Lung (tissue), 11 donors: ENCODE measurements at regions not wholly inside any gene's neighbourhood (a gene's known extent, or its start where the extent isn't known, plus 50 kb on each side); places are given as distances from the start of the nearest gene placed in this dataset.

Source experiments
- ATAC-seq: fragments of 200-7000 bp; cut with Tn5 transposase; one replicate; pipeline ENCODE4 v1.9.1; 2020; ENCODE audit warnings: moderate number of reproducible peaks; ENCODE audit not compliant: insufficient read depth, low FRiP score
- DNase-seq, 3 donors: peaks; one replicate each; pipeline ENCODE4 v3.0.0-alpha.2; 2013 to 2017
- H3K27ac ChIP-seq, 2 donors: one replicate each; pipeline ENCODE4 v1.5.1; 2013; ENCODE audit warnings: mild to moderate bottlenecking in 2 of 2, moderate library complexity in 2 of 2, control low read depth in 1 of 2, inconsistent platforms in 1 of 2, low read depth in 1 of 2, low read length in 1 of 2
- H3K27me3 ChIP-seq, 3 donors: one replicate each; pipeline ENCODE4 v1.5.1; 2013; ENCODE audit warnings: low read length in 2 of 3; ENCODE audit not compliant: control insufficient read depth in 3 of 3, insufficient read depth in 3 of 3
- H3K36me3 ChIP-seq, 4 donors: one replicate each; pipeline ENCODE4 v1.5.1; 2013; ENCODE audit warnings: low read length in 4 of 4, mild to moderate bottlenecking in 1 of 4, moderate library complexity in 1 of 4; ENCODE audit not compliant: control insufficient read depth in 4 of 4, insufficient read depth in 4 of 4
- H3K4me1 ChIP-seq, 5 donors: one replicate each; pipeline ENCODE4 v1.5.1; 2013; ENCODE audit warnings: low read length in 5 of 5, mild to moderate bottlenecking in 2 of 5, moderate library complexity in 1 of 5; ENCODE audit not compliant: control insufficient read depth in 5 of 5, insufficient read depth in 5 of 5
- H3K4me3 ChIP-seq: one replicate; pipeline ENCODE4 v1.5.1; 2013; ENCODE audit warnings: mild to moderate bottlenecking, control low read depth, moderate library complexity
- H3K9ac ChIP-seq, 2 donors: one replicate each; pipeline ENCODE4 v1.5.1; 2013; ENCODE audit warnings: low read length in 2 of 2, control low read depth in 1 of 2; ENCODE audit not compliant: insufficient read depth in 1 of 2
- H3K9me3 ChIP-seq, 4 donors: one replicate each; pipeline ENCODE4 v1.5.1; 2013; ENCODE audit warnings: low read length in 3 of 4, mild to moderate bottlenecking in 1 of 4, moderate library complexity in 1 of 4; ENCODE audit not compliant: control insufficient read depth in 4 of 4, insufficient read depth in 3 of 4
- CTCF ChIP-seq: IDR thresholded peaks from 2 replicates; pipeline ENCODE4 v1.5.1; 2012; ENCODE audit warnings: mild to moderate bottlenecking; ENCODE audit errors: control extremely low read depth, extremely low read depth
- WGBS, 2 donors: extraction: QIAGEN DNeasy Blood & Tissue Kit; methylation state at CpG; one replicate each; pipeline ENCODE4 v1.1.7; 2013; 5-methylcytosine and 5-hydroxymethylcytosine counted together
- donor health status: control.
- donor health status: control.
- donor health status: Bipolar disorder and iron deficiency.
- donor health status: healthy.
- donor health status: DM: yes; HTN: yes; CAD: no.

- Histone ChIP-seq H3K4me3 (no peak overlapping the region), H3K36me3 (no peaks in the 10 kb centered on the region), H3K9ac (no peak overlapping the region), H3K4me1 (peaks cover 0 to 5% (median 0%) of the 10 kb centered on the region in 5 donors), H3K27ac (no peak overlapping the region), H3K9me3 (no peaks in the 10 kb centered on the region), H3K27me3 (no peaks in the 10 kb centered on the region)
- DNase-seq (no peak), ATAC-seq (no peak)
- no peak for TF ChIP-seq CTCF
- WGBS, 2 donors = 90 to 93% methylated on average over 6 of the region's 6 CpGs
Observed at GRCh38 chr5:167205881-167206280, 1085.6 kb upstream of the WWC1 start.

- no peak overlapping the region for H3K27ac ChIP-seq
- no peak overlapping the region for H3K9ac ChIP-seq
- H3K4me3 ChIP-seq = no peak overlapping the region
- 76 to 84% methylated on average over 7 of the region's 7 CpGs for WGBS, 2 donors
- H3K36me3 ChIP-seq = no peaks in the 10 kb centered on the region
- H3K9me3 ChIP-seq = no peaks in the 10 kb centered on the region
- no peak for TF ChIP-seq CTCF
- no peaks in the 10 kb centered on the region for H3K27me3 ChIP-seq
- ATAC-seq (no peak), DNase-seq (peak in 2 of 3 donors; percentile 34 to 57)
- peaks cover 0 to 5% (median 0%) of the 10 kb centered on the region in 5 donors for H3K4me1 ChIP-seq
Observed at GRCh38 chr5:167207081-167207480, 1084.4 kb upstream of the WWC1 start.

- H3K27me3 ChIP-seq = no peaks in the 10 kb centered on the region
- no peak for TF ChIP-seq CTCF
- peaks cover 0 to 5% (median 0%) of the 10 kb centered on the region in 5 donors for H3K4me1 ChIP-seq
- DNase-seq (no peak), ATAC-seq (no peak)
- 62 to 74% methylated on average over 4 of the region's 4 CpGs for WGBS, 2 donors
- H3K36me3 ChIP-seq = no peaks in the 10 kb centered on the region
- no peak overlapping the region for H3K9ac ChIP-seq
- H3K4me3 ChIP-seq = no peak overlapping the region
- H3K9me3 ChIP-seq = no peaks in the 10 kb centered on the region
- no peak overlapping the region for H3K27ac ChIP-seq
Observed at GRCh38 chr5:167208911-167209310, 1082.5 kb upstream of the WWC1 start.

- ATAC-seq (no peak), DNase-seq (peak in 2 of 3 donors; percentile 45 to 51)
- WGBS, 2 donors = 38 to 40% methylated on average over 5 of the region's 5 CpGs
Observed at GRCh38 chr5:167217097-167217743, 1074.2 kb upstream of the WWC1 start.

More at GRCh38 chr5:167217097-167217743, 1074.2 kb upstream of the WWC1 start:
- Histone ChIP-seq H3K36me3 (no peaks in the 10 kb centered on the region), H3K27me3 (no peaks in the 10 kb centered on the region), H3K9me3 (no peaks in the 10 kb centered on the region), H3K4me1 (no peaks in the 10 kb centered on the region), H3K4me3 (no peak overlapping the region), H3K9ac (no peak overlapping the region), H3K27ac (no peak overlapping the region)
- TF ChIP-seq CTCF = no peak
